ENCODE measurements at regions not wholly inside any gene's neighbourhood (a gene's known extent, or its start where the extent isn't known, plus 50 kb on each side); places are given as distances from the start of the nearest gene placed in this dataset.

DNA sequence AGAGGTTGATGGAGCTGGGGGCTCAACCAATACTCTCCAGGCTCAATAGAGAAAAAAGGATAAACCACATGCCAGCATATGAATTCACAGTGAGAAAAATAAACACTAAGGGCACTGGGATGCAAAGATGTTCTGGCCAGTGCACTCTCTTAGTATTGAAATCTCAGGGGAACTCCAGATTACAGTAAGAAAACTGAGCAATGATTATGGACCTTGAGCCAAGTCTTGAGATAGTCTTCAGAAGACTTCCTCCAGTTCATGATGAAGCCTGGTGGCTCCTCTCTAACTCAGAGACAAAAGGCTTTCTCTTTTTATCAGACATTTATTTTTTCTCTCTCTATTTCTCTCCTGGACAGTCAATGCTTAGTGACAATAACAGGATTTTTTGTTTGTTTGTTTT is 139.8 kb upstream of the SPEF2 start:
- Histone ChIP-seq H3K36me3 (ENCODE audit: insufficient read depth, low read length) (no peaks in the 10 kb centered on the region), H3K4me3 (ENCODE audit: low read depth in 1 of 2, low read length in 2 of 2) (no peak overlapping the region), H3K27ac (ENCODE audit: low read depth, low read length) (no peak overlapping the region), H3K27me3 (ENCODE audit: control insufficient read depth in 1 of 2, insufficient read depth in 2 of 2, low read length in 2 of 2) (no peaks in the 10 kb centered on the region), H3K9me3 (ENCODE audit: low read length) (no peaks in the 10 kb centered on the region), H3K9ac (ENCODE audit: low read length) (no peak overlapping the region), H3K4me1 (ENCODE audit: insufficient read depth, low read length) (peaks cover 20% of the 10 kb centered on the region)

DNA sequence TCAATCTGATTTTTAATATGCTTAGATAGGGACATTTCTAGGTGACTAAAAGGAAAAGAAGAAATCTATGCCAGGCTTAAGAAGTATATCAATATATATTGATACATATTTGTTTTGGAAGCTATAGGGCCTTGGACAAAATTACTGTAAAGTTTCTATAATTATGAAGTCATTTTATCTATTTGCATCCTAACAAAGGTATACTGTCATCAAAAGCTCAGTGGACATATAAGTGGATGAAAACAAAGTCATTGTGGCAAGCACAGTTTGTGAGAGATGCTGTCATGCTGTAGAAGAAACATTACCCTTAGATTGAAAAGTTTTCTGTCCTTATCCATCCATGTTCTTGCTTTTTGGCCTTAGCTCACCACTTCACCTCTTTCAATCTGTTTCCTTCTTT is 140.3 kb upstream of the SPEF2 start:
- Histone ChIP-seq H3K36me3 (ENCODE audit: insufficient read depth, low read length) (no peaks in the 10 kb centered on the region), H3K27ac (ENCODE audit: low read depth, low read length) (no peak overlapping the region), H3K9ac (ENCODE audit: low read length) (no peak overlapping the region), H3K27me3 (ENCODE audit: control insufficient read depth in 1 of 2, insufficient read depth in 2 of 2, low read length in 2 of 2) (no peaks in the 10 kb centered on the region), H3K4me1 (ENCODE audit: insufficient read depth, low read length) (peaks cover 20% of the 10 kb centered on the region), H3K9me3 (ENCODE audit: low read length) (no peaks in the 10 kb centered on the region), H3K4me3 (ENCODE audit: low read depth in 1 of 2, low read length in 2 of 2) (no peak overlapping the region)

- no peak overlapping the region for H3K9ac ChIP-seq (ENCODE audit: low read length)
- no peak overlapping the region for H3K27ac ChIP-seq (ENCODE audit: low read depth, low read length)
- no peak overlapping the region for H3K4me3 ChIP-seq (ENCODE audit: low read depth in 1 of 2, low read length in 2 of 2)
- no peaks in the 10 kb centered on the region for H3K9me3 ChIP-seq (ENCODE audit: low read length)
- no peaks in the 10 kb centered on the region for H3K36me3 ChIP-seq (ENCODE audit: insufficient read depth, low read length)
- H3K4me1 ChIP-seq (ENCODE audit: insufficient read depth, low read length): peaks cover 20% of the 10 kb centered on the region
- no peaks in the 10 kb centered on the region for H3K27me3 ChIP-seq (ENCODE audit: control insufficient read depth in 1 of 2, insufficient read depth in 2 of 2, low read length in 2 of 2)
These were observed 140.9 kb upstream of the SPEF2 start for GRCh38 chr5:35476797-35477196.

DNA sequence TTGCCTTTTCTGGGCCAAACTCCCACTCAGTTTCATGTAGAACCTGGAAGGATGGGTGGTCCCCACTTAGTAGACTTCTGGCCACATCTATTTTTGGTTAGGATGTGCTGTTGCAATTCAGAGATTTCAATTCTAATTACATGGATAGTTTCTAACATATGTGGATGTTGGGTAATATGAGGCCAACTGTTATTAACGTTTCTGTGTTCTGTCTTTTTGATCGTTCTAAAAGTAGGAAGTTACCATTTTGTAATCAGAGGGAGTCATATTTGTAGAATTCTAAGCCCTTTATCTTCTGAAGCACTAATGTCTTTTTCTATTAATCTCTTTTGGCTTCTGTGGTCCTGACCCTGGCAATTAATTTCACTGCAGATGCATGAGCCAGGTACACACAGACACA is 141.6 kb upstream of the SPEF2 start:
- Histone ChIP-seq H3K27me3 (ENCODE audit: control insufficient read depth in 1 of 2, insufficient read depth in 2 of 2, low read length in 2 of 2) (no peaks in the 10 kb centered on the region), H3K4me1 (ENCODE audit: insufficient read depth, low read length) (peaks cover 20% of the 10 kb centered on the region), H3K9me3 (ENCODE audit: low read length) (no peaks in the 10 kb centered on the region), H3K27ac (ENCODE audit: low read depth, low read length) (no peak overlapping the region), H3K36me3 (ENCODE audit: insufficient read depth, low read length) (no peaks in the 10 kb centered on the region), H3K9ac (ENCODE audit: low read length) (no peak overlapping the region), H3K4me3 (ENCODE audit: low read depth in 1 of 2, low read length in 2 of 2) (no peak overlapping the region)

DNA sequence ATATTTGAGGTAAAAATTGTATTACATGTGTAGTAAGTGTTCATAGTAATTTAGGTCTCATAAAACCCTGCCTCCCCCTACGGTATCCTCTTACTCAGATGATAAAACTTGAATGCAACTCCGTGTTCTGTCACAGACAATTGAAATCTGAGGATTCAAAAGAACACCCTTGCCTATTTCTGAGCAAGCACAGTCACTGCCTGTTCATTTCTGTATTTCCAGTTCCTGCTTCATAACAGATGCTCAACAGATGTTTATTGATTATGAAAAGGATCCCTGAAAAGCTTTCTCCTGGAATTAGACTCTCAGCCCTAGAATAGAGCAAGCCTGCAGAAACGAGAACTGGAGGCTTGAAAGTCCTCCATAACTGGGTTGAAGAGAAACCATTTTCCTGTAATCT is 144.1 kb upstream of the SPEF2 start:
- Histone ChIP-seq H3K27ac (ENCODE audit: low read depth, low read length) (no peak overlapping the region), H3K36me3 (ENCODE audit: insufficient read depth, low read length) (no peaks in the 10 kb centered on the region), H3K9me3 (ENCODE audit: low read length) (no peaks in the 10 kb centered on the region), H3K9ac (ENCODE audit: low read length) (no peak overlapping the region), H3K27me3 (ENCODE audit: control insufficient read depth in 1 of 2, insufficient read depth in 2 of 2, low read length in 2 of 2) (no peaks in the 10 kb centered on the region), H3K4me3 (ENCODE audit: low read depth in 1 of 2, low read length in 2 of 2) (no peak overlapping the region), H3K4me1 (ENCODE audit: insufficient read depth, low read length) (peaks cover 17% of the 10 kb centered on the region)

DNA sequence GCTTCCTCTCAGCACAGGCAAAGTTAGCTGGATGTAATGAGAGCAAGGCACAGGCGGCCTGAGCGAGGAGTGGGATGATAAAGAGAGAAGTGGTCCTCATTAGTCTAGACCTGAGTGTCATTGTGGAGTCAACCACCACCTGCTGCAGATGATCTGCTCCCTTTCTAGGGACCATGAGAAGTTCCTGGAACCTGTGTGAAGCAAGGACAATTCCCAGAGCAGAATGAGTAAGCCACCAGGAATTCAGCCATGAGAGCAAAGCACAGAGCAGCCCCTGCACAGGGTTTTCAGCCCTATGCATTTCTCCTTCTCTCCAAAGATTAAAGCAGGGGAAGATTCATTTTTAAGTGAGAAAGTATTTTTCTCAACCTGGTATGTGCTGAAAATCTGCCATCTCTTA is 146.8 kb upstream of the SPEF2 start:
- H3K4me3 ChIP-seq (ENCODE audit: low read depth in 1 of 2, low read length in 2 of 2): no peak overlapping the region
- no peaks in the 10 kb centered on the region for H3K36me3 ChIP-seq (ENCODE audit: insufficient read depth, low read length)
- H3K27ac ChIP-seq (ENCODE audit: low read depth, low read length): no peak overlapping the region
- H3K4me1 ChIP-seq (ENCODE audit: insufficient read depth, low read length): peaks cover 3% of the 10 kb centered on the region
- no peaks in the 10 kb centered on the region for H3K9me3 ChIP-seq (ENCODE audit: low read length)
- no peaks in the 10 kb centered on the region for H3K27me3 ChIP-seq (ENCODE audit: control insufficient read depth in 1 of 2, insufficient read depth in 2 of 2, low read length in 2 of 2)
- H3K9ac ChIP-seq (ENCODE audit: low read length): no peak overlapping the region

DNA sequence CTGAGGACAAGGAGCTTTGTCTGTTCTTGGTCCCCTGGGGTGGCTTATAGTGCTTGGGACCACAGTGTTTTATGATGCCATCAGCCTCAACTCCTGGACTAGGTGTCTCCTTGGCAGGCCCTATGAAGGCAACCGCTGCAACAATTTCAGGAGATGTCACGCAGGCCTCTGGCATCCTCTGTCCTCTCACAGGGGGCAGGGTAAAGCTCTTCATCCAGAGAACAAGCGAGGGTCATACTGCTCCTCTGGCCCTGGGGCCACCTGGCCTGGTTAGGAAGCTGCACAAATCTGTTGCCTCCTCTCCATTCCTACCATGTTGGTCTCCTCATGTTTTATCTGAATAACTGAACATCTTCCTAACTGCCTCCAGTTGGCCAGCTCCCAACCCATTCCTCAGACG is 148.9 kb upstream of the SPEF2 start:
- Histone ChIP-seq H3K9ac (ENCODE audit: low read length) (no peak overlapping the region), H3K27me3 (ENCODE audit: control insufficient read depth in 1 of 2, insufficient read depth in 2 of 2, low read length in 2 of 2) (no peaks in the 10 kb centered on the region), H3K36me3 (ENCODE audit: insufficient read depth, low read length) (no peaks in the 10 kb centered on the region), H3K4me3 (ENCODE audit: low read depth in 1 of 2, low read length in 2 of 2) (no peak overlapping the region), H3K27ac (ENCODE audit: low read depth, low read length) (no peak overlapping the region), H3K4me1 (ENCODE audit: insufficient read depth, low read length) (no peaks in the 10 kb centered on the region), H3K9me3 (ENCODE audit: low read length) (no peaks in the 10 kb centered on the region)

DNA sequence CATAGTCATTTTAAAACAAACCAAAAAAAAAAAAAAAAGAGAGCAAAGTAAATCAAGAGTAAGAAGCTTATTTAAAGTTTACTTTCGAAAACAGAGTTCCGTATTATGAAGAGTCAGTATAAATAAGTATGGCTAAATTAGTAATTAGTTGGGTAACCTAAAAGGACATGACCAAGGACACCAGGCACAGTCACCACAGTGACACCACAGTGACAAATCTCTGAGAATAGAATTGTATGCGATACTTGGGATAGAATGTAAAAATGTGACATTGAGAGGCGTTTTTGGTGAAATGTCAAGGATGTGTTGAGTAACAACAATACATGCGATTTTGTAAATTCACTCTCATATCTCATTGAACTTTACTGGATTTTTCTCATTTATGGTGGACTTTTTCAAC is 150.9 kb upstream of the SPEF2 start:
- H3K4me3 ChIP-seq (ENCODE audit: low read depth in 1 of 2, low read length in 2 of 2): no peak overlapping the region
- no peak overlapping the region for H3K9ac ChIP-seq (ENCODE audit: low read length)
- no peaks in the 10 kb centered on the region for H3K9me3 ChIP-seq (ENCODE audit: low read length)
- H3K36me3 ChIP-seq (ENCODE audit: insufficient read depth, low read length): no peaks in the 10 kb centered on the region
- H3K4me1 ChIP-seq (ENCODE audit: insufficient read depth, low read length): no peaks in the 10 kb centered on the region
- no peak overlapping the region for H3K27ac ChIP-seq (ENCODE audit: low read depth, low read length)
- no peaks in the 10 kb centered on the region for H3K27me3 ChIP-seq (ENCODE audit: control insufficient read depth in 1 of 2, insufficient read depth in 2 of 2, low read length in 2 of 2)

- H3K27ac ChIP-seq (ENCODE audit: low read depth, low read length): no peak overlapping the region
- H3K4me1 ChIP-seq (ENCODE audit: insufficient read depth, low read length): no peaks in the 10 kb centered on the region
- no peaks in the 10 kb centered on the region for H3K36me3 ChIP-seq (ENCODE audit: insufficient read depth, low read length)
These were observed 152.9 kb upstream of the SPEF2 start for GRCh38 chr5:35464757-35465156.

GRCh38 chr5:35461530-35461929 is 156.1 kb upstream of the SPEF2 start:
- no peaks in the 10 kb centered on the region for H3K27me3 ChIP-seq (ENCODE audit: control insufficient read depth in 1 of 2, insufficient read depth in 2 of 2, low read length in 2 of 2)
- H3K9me3 ChIP-seq (ENCODE audit: low read length): no peaks in the 10 kb centered on the region
- no peak overlapping the region for H3K9ac ChIP-seq (ENCODE audit: low read length)
- no peak overlapping the region for H3K4me3 ChIP-seq (ENCODE audit: low read depth in 1 of 2, low read length in 2 of 2)
- H3K27ac ChIP-seq (ENCODE audit: low read depth, low read length): no peak overlapping the region
- no peaks in the 10 kb centered on the region for H3K4me1 ChIP-seq (ENCODE audit: insufficient read depth, low read length)
- no peaks in the 10 kb centered on the region for H3K36me3 ChIP-seq (ENCODE audit: insufficient read depth, low read length)

More at GRCh38 chr5:35464757-35465156, 152.9 kb upstream of the SPEF2 start:
- H3K27me3 ChIP-seq (ENCODE audit: control insufficient read depth in 1 of 2, insufficient read depth in 2 of 2, low read length in 2 of 2): no peaks in the 10 kb centered on the region
- H3K9ac ChIP-seq (ENCODE audit: low read length): no peak overlapping the region
- H3K4me3 ChIP-seq (ENCODE audit: low read depth in 1 of 2, low read length in 2 of 2): no peak overlapping the region
- H3K9me3 ChIP-seq (ENCODE audit: low read length): no peaks in the 10 kb centered on the region

DNA sequence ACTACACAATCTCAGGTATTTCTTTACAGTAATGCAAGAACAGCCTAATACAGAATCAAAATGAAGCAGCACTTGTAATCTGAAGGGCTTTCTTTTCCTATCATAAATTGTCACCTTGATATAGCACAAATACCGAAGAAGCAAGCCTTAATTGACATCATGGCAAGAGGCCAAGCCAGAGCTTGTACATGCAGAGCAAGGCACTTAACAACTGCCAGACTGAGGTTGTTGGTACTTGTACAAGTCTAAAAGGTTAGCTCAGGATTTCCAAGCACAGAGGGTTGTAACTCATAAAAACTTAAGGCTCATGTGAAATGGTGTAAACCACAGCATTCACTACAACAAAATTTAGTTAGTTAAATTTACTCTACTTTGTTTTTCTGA is 158.8 kb upstream of the SPEF2 start:
- Histone ChIP-seq H3K9ac (ENCODE audit: low read length) (no peak overlapping the region), H3K4me3 (ENCODE audit: low read depth in 1 of 2, low read length in 2 of 2) (no peak overlapping the region), H3K27me3 (ENCODE audit: control insufficient read depth in 1 of 2, insufficient read depth in 2 of 2, low read length in 2 of 2) (no peaks in the 10 kb centered on the region), H3K27ac (ENCODE audit: low read depth, low read length) (no peak overlapping the region), H3K9me3 (ENCODE audit: low read length) (no peaks in the 10 kb centered on the region), H3K36me3 (ENCODE audit: insufficient read depth, low read length) (no peaks in the 10 kb centered on the region), H3K4me1 (ENCODE audit: insufficient read depth, low read length) (no peaks in the 10 kb centered on the region)

DNA sequence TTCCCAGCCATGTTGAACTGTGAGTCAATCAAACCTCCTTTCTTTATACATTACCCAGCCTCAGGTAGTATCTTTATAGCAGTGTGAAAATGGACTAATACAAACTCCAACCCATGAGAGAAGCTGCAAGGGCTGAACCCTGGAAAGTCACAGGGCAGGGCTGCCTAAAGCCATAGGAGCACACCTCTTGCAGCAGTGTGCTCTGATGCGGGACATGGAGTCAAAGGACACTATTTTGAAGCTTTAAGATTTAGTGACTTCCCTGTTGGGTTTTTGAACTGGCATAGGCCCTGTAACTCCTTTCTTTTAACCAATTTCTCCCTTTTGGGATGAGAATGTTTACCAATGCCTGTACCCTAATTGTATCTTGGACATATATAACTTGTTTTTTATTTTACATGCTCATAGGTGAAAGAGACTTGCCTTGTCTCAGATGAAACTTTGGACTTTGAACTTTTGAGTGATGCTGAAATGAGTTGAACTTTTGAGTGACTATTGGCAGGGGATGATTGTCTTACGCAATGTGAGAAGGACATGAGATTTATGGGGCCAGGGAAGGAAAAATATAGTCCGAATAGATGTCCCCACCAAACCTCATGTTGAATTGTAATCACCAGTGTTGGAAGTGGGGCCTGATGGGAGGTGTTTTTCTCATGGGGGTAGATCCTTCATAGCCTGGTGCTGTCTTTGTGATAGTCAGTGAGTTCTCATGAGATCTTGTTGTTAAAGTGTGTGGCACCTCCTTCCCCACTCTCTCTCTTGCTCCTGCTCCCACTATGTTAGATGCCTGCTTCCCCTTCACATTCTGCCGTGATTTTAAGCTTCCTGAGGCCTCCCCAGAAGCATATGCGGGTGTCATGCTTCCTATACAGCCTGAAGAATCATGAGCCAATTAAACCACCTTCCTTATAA is 159.5 kb upstream of the SPEF2 start:
- H3K27ac ChIP-seq (ENCODE audit: low read depth, low read length): no peak overlapping the region
- H3K27me3 ChIP-seq (ENCODE audit: control insufficient read depth in 1 of 2, insufficient read depth in 2 of 2, low read length in 2 of 2): no peaks in the 10 kb centered on the region
- no peaks in the 10 kb centered on the region for H3K36me3 ChIP-seq (ENCODE audit: insufficient read depth, low read length)
- H3K9me3 ChIP-seq (ENCODE audit: low read length): no peaks in the 10 kb centered on the region
- no peak overlapping the region for H3K9ac ChIP-seq (ENCODE audit: low read length)
- no peak overlapping the region for H3K4me3 ChIP-seq (ENCODE audit: low read depth in 1 of 2, low read length in 2 of 2)
- H3K4me1 ChIP-seq (ENCODE audit: insufficient read depth, low read length): no peaks in the 10 kb centered on the region

Measured in muscle layer of colon (tissue), 2 donors.